ENCODE measurements at regions not wholly inside any gene's neighbourhood (a gene's known extent, or its start where the extent isn't known, plus 50 kb on each side); places are given as distances from the start of the nearest gene placed in this dataset.

DNA sequence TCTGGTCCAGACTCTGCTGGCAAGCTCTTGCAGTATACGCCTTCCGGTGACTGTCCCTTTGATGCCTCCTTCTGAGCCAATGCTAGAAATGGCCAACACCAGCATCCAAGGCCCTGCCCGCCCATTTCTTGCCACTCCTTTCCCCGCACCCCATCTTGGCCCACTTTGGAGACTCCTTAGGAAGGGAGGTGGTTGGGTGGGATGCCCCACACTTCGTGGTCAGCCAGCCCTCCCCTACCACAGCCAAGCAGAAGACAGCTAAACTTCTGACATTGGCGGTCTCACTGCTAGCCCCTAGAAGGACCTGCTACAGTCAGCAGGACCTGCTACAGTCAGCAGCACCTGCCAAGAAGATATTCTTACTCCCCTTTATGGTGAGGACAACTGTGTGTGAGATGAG is 73.5 kb upstream of the CLDN14 start:
- H3F3A ChIP-seq (replicated peaks; ENCODE audit: insufficient read depth) = peaks cover 5% of the 10 kb centered on the region
- no peak overlapping the region for H3K4me3 ChIP-seq (ENCODE audit: low read depth in 2 of 2, low read length in 1 of 2)
- TF ChIP-seq NRF1 (IDR thresholded peaks at IDR 0.05; ENCODE audit: low read depth, low read length) (no peak), NFIC (IDR thresholded peaks at IDR 0.05; ENCODE audit: borderline replicate concordance) (no peak), POLR2AphosphoS5 (IDR thresholded peaks at IDR 0.05; ENCODE audit: low read depth, low read length) (no peak), JUND (IDR thresholded peaks at IDR 0.05) (no peak), ELF1 (IDR thresholded peaks at IDR 0.05) (no peak), RXRA (IDR thresholded peaks at IDR 0.05; ENCODE audit: borderline replicate concordance, low read depth) (no peak), GABPA (IDR thresholded peaks at IDR 0.05; ENCODE audit: low read depth) (no peak), FOXM1 (IDR thresholded peaks at IDR 0.05; ENCODE audit: low read depth) (no peak)
- TF ChIP-seq, protein P1, sequence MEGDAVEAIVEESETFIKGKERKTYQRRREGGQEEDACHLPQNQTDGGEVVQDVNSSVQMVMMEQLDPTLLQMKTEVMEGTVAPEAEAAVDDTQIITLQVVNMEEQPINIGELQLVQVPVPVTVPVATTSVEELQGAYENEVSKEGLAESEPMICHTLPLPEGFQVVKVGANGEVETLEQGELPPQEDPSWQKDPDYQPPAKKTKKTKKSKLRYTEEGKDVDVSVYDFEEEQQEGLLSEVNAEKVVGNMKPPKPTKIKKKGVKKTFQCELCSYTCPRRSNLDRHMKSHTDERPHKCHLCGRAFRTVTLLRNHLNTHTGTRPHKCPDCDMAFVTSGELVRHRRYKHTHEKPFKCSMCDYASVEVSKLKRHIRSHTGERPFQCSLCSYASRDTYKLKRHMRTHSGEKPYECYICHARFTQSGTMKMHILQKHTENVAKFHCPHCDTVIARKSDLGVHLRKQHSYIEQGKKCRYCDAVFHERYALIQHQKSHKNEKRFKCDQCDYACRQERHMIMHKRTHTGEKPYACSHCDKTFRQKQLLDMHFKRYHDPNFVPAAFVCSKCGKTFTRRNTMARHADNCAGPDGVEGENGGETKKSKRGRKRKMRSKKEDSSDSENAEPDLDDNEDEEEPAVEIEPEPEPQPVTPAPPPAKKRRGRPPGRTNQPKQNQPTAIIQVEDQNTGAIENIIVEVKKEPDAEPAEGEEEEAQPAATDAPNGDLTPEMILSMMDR (IDR thresholded peaks at IDR 0.05) = no peak
- TF ChIP-seq, protein P2, sequence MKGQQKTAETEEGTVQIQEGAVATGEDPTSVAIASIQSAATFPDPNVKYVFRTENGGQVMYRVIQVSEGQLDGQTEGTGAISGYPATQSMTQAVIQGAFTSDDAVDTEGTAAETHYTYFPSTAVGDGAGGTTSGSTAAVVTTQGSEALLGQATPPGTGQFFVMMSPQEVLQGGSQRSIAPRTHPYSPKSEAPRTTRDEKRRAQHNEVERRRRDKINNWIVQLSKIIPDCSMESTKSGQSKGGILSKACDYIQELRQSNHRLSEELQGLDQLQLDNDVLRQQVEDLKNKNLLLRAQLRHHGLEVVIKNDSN (IDR thresholded peaks at IDR 0.05; ENCODE audit: borderline replicate concordance, low read depth) = no peak
- no peak overlapping the region for H2AFZ ChIP-seq (ENCODE audit: low read depth)
- 81% methylated on average over 6 of the region's 6 CpGs for WGBS (ENCODE audit: low lambda C conversion rate)
- H3K27ac ChIP-seq (ENCODE audit: low read depth in 2 of 2, low read length in 1 of 2) = no peak overlapping the region
- no peak for DNase-seq
- no peaks in the 10 kb centered on the region for H3K36me3 ChIP-seq (replicated peaks in 1 of 2; ENCODE audit: control insufficient read depth in 1 of 2, insufficient read depth in 2 of 2, low read length in 1 of 2)
- ChIA-PET POLR2A (no interaction called here), CTCF (no interaction called here)
- no peaks in the 10 kb centered on the region; a peak in 1 of 4 replicates for H3K4me1 ChIP-seq (ENCODE audit: control insufficient read depth in 1 of 2, insufficient read depth in 2 of 2, low read depth in 1 of 2, low read length in 1 of 2)
- no peaks in the 10 kb centered on the region for H3K9me3 ChIP-seq
- no peaks in the 10 kb centered on the region for H4K20me1 ChIP-seq (ENCODE audit: insufficient read depth)
- H3K9me2 ChIP-seq = no peaks in the 10 kb centered on the region
- peaks cover 6% of the 10 kb centered on the region; the same call in 1 of the 2 replicates for H3K27me3 ChIP-seq (ENCODE audit: insufficient read depth)
- H3K79me2 ChIP-seq (ENCODE audit: insufficient read depth) = no peaks in the 10 kb centered on the region
- H3K9ac ChIP-seq = no peak overlapping the region
- no peak overlapping the region for H3K4me2 ChIP-seq

DNA sequence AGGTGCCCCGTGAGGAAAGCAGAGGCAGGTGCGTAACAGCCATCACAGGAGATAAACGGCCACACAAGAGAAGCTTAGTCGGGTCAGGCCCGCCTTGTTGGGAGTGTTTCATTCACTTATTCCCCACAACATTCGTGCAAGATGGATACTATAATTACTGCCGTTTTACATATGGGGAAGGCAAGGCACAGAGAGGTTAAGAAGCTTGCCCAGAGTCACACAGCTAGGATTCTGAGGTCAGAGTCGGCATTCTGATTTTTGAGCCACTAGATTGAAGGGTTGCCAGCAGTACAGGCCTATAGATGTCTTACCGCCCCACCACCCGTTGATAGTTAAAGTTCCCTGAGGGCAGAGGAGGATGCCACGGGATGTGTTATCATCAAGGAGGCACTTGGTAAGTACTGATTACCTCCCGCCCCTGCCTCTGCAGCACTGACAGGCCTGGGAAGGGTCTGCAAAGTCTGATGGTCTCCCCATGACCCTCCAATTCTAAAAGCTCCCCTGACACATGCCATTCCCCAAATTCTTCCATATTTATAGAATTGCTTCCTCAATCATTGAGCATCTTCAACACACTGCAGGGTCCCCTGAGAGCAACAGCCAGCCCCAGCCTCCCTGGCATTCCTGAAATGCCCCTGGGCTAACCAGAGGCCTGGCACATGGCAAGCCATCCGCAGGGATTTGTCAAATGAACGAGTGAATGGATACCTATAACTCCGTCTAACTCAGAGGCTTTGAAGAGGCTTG is 74.7 kb upstream of the CLDN14 start:
- no peaks in the 10 kb centered on the region for H3K9me2 ChIP-seq
- no peak overlapping the region for H3K4me2 ChIP-seq
- TF ChIP-seq FOSL2 (IDR thresholded peaks at IDR 0.05; ENCODE audit: borderline replicate concordance, low read depth) = no peak
- no peak for TF ChIP-seq YY1 (IDR thresholded peaks at IDR 0.05; ENCODE audit: low read depth)
- TF ChIP-seq, protein P3, sequence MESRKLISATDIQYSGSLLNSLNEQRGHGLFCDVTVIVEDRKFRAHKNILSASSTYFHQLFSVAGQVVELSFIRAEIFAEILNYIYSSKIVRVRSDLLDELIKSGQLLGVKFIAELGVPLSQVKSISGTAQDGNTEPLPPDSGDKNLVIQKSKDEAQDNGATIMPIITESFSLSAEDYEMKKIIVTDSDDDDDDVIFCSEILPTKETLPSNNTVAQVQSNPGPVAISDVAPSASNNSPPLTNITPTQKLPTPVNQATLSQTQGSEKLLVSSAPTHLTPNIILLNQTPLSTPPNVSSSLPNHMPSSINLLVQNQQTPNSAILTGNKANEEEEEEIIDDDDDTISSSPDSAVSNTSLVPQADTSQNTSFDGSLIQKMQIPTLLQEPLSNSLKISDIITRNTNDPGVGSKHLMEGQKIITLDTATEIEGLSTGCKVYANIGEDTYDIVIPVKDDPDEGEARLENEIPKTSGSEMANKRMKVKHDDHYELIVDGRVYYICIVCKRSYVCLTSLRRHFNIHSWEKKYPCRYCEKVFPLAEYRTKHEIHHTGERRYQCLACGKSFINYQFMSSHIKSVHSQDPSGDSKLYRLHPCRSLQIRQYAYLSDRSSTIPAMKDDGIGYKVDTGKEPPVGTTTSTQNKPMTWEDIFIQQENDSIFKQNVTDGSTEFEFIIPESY (IDR thresholded peaks at IDR 0.05; ENCODE audit: borderline replicate concordance, low read depth) = no peak
- no peak for TF ChIP-seq TCF12 (IDR thresholded peaks at IDR 0.05)
- no peak for TF ChIP-seq FOXJ3 (CRISPR knock-in tag; IDR thresholded peaks at IDR 0.05)
- TF ChIP-seq TEAD4 (IDR thresholded peaks at IDR 0.05; ENCODE audit: borderline replicate concordance, insufficient read depth) = no peak
- TF ChIP-seq, protein P4, sequence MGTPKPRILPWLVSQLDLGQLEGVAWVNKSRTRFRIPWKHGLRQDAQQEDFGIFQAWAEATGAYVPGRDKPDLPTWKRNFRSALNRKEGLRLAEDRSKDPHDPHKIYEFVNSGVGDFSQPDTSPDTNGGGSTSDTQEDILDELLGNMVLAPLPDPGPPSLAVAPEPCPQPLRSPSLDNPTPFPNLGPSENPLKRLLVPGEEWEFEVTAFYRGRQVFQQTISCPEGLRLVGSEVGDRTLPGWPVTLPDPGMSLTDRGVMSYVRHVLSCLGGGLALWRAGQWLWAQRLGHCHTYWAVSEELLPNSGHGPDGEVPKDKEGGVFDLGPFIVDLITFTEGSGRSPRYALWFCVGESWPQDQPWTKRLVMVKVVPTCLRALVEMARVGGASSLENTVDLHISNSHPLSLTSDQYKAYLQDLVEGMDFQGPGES (IDR thresholded peaks at IDR 0.05; ENCODE audit: low read depth, low read length) = no peak
- TF ChIP-seq POLR2AphosphoS5 (IDR thresholded peaks at IDR 0.05; ENCODE audit: low read depth, low read length) = no peak
- no peak for TF ChIP-seq SIN3A (IDR thresholded peaks at IDR 0.05; ENCODE audit: borderline replicate concordance, low read depth, low read length)
- TF ChIP-seq MXI1 (IDR thresholded peaks at IDR 0.05; ENCODE audit: low read depth, low read length) = no peak
- TF ChIP-seq TAF1 (IDR thresholded peaks at IDR 0.05; ENCODE audit: borderline replicate concordance, low read depth, low read length) = no peak
- no peaks in the 10 kb centered on the region for H3K36me3 ChIP-seq (replicated peaks in 1 of 2; ENCODE audit: control insufficient read depth in 1 of 2, insufficient read depth in 2 of 2, low read length in 1 of 2)
- no peak overlapping the region for H3K9ac ChIP-seq
- no peak overlapping the region for H3K27ac ChIP-seq (ENCODE audit: low read depth in 2 of 2, low read length in 1 of 2)
- H3K9me3 ChIP-seq = no peaks in the 10 kb centered on the region
- H2AFZ ChIP-seq (ENCODE audit: low read depth) = no peak overlapping the region
- peaks cover 5% of the 10 kb centered on the region for H3F3A ChIP-seq (replicated peaks; ENCODE audit: insufficient read depth)
- 45% methylated on average over 15 of the region's 15 CpGs for WGBS (ENCODE audit: low lambda C conversion rate)
- no peaks in the 10 kb centered on the region for H4K20me1 ChIP-seq (ENCODE audit: insufficient read depth)
- H3K4me1 ChIP-seq (ENCODE audit: control insufficient read depth in 1 of 2, insufficient read depth in 2 of 2, low read depth in 1 of 2, low read length in 1 of 2) = no peaks in the 10 kb centered on the region; a peak in 1 of 4 replicates
- ChIA-PET CTCF (no interaction called here), POLR2A (no interaction called here)
- DNase-seq = no peak
- peaks cover 10% of the 10 kb centered on the region; the same call in 1 of the 2 replicates for H3K27me3 ChIP-seq (ENCODE audit: insufficient read depth)
- H3K79me2 ChIP-seq (ENCODE audit: insufficient read depth) = no peaks in the 10 kb centered on the region
- H3K4me3 ChIP-seq (ENCODE audit: low read depth in 2 of 2, low read length in 1 of 2) = no peak overlapping the region
